ENCODE measurements at regions not wholly inside any gene's neighbourhood (a gene's known extent, or its start where the extent isn't known, plus 50 kb on each side); places are given as distances from the start of the nearest gene placed in this dataset.

DNA sequence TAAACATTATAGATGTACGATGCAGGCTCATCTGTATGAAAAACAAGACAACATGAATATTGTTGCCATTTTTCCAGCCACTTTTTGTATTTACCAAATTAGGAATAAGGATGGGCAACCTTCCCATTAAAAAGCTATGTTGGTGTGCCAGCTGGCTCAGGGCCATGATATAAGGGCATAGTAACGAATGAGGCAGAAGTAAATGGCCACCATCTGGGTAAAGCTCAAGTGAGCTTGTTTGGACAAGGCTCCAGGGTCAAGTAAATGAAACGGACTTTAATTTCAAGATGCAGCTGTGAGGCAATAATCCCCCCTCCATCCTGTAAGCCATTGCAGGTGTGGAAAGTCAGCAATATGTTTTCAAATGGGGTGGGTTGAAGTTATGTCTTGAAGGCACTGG is 930.9 kb upstream of the CDH8 start:
- TF ChIP-seq, protein P1, sequence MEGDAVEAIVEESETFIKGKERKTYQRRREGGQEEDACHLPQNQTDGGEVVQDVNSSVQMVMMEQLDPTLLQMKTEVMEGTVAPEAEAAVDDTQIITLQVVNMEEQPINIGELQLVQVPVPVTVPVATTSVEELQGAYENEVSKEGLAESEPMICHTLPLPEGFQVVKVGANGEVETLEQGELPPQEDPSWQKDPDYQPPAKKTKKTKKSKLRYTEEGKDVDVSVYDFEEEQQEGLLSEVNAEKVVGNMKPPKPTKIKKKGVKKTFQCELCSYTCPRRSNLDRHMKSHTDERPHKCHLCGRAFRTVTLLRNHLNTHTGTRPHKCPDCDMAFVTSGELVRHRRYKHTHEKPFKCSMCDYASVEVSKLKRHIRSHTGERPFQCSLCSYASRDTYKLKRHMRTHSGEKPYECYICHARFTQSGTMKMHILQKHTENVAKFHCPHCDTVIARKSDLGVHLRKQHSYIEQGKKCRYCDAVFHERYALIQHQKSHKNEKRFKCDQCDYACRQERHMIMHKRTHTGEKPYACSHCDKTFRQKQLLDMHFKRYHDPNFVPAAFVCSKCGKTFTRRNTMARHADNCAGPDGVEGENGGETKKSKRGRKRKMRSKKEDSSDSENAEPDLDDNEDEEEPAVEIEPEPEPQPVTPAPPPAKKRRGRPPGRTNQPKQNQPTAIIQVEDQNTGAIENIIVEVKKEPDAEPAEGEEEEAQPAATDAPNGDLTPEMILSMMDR (IDR thresholded peaks at IDR 0.05; ENCODE audit: poor library complexity, severe bottlenecking), result no peak
- TF ChIP-seq EP300 (conservative IDR thresholded peaks at IDR 0.05; ENCODE audit: poor library complexity, severe bottlenecking), result no peak
- TF ChIP-seq RAD21 (conservative IDR thresholded peaks at IDR 0.05), result no peak
- no peak for TF ChIP-seq SMC3 (conservative IDR thresholded peaks at IDR 0.05; ENCODE audit: poor library complexity)
